ENCODE measurements at regions not wholly inside any gene's neighbourhood (a gene's known extent, or its start where the extent isn't known, plus 50 kb on each side); places are given as distances from the start of the nearest gene placed in this dataset.

- no peak for TF ChIP-seq CTCF (conservative IDR thresholded peaks at IDR 0.05; ENCODE audit: low read length)
- no peak for TF ChIP-seq EZH2phosphoT487 (IDR thresholded peaks at IDR 0.05; ENCODE audit: borderline replicate concordance)
Observed at GRCh38 chr12:60173224-60174170, 577.7 kb downstream of the SLC16A7 start.

Measured in Loucy (cell line).